AG08396 (cell line): ENCODE measurements at regions not wholly inside any gene's neighbourhood (a gene's known extent, or its start where the extent isn't known, plus 50 kb on each side); places are given as distances from the start of the nearest gene placed in this dataset.

Experiments used
- DNase-seq: peaks from one replicate; pipeline ENCODE4 v3.0.0; 2012; ENCODE audit warnings: low spot score, mixed read lengths

DNA sequence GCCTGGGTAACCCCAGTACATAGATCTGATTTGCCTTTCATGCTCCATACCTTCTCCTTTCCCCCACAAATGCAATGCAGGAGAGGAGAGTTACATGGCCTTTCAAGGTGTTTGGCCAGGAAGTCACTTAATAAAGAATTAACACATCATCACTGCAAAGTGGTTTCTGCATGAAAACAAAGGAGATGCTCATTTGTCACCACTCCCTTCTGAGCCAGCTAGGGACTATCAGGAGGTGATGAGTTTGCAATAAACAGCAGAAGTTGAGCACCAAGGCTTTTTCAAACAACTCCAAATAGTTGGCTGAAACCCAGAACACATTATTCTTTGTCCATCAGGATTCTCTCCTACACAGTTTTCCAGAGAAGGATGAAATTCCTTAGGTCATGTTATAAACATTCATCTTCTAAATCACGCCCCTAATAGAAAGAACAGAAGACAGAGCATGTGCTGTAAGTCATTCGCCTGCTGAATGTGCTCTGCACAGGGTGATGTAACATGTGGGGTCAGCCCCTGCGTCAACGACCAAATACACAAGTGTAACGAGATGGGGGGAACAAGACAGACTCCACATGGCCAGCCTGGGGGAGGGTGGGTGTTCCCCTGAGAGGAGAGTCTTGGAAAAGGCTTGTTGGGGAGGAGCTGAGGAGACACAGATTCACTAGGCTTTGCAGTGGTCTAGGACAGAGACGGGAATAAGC is 87.3 kb upstream of the RMDN2 start:
- no peak for DNase-seq

DNA sequence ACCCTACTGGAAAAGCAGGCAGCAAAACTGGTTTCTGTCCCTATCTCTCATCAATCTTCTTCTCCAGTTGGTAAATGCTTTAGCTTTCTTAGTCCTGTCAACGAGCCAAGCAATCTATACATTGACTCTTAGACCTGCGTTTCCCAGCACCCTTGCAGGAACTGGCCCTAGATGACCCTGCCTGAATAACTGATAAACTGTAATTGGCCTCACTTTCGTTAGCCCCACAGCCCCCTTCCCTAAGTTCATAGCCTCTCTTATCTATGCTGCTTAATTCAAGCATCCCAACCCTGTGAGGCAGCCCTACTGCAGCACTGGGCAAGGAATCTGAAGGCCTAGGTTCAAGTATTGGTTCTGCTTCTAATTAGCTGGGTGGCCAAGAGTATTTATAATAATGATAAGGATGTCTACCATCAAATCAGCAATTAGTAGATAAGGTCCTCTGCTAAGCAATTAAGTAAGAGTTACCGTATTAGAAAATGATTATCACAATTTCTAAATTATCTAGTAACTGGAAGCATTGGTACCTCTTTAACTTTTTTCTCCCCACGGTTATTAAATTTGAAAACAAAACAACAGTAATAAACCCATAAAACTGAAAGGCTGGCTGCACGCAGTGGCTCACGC is 86.4 kb upstream of the RMDN2 start:
- no peak for DNase-seq

DNA sequence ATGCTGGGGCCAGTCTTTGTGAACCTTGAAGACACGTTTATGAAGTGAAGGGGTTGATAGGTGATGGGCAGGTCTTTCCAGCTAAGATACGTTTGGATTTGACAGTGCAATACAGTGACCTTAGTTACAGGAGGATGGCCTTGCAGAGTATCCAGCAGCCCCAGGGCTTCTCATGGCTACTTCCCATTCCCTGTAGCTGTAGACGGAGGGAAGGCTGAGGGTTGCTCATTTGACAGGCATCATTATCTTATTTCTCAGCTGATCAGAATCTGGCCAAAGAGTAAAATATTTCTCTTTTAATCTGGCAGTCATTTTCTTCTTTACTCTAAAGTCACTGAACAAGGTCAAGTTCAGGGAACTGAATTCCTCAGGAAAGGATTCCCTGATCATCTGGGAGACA is 85.1 kb upstream of the RMDN2 start:
- DNase-seq: no peak

DNA sequence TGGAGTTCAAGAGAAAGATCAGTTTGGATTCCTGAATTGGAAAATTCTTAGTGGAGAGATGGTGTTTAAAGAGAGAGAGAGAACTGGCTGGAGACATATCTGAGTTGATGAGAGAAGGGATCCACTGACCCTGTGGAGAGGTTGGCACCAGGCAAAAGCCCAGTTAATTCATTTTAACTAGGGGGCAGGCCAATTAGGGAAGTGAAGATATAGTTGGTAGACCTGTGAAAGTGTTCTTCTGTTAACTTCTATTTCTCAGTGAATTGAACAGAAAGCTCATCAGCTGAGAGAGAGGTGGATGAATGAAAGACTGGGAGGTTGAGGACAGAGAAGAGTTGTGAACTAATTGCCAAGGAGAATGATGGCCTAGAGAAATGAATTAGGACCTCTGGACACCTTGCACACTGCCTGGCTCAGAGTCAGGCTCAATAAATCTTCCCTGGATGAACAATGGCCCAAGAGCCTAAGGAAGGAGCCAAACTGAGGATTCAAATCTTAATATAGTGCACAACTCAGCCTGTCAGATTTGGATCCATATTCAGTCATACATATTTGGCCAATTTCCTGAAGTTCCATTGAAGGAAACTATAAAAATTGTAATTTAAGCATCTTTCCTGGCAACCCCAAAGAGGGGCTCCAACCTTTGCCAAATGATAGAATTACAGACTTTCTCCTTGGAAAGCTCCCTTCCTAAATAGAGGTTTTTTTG is 82.2 kb upstream of the RMDN2 start:
- DNase-seq: no peak

DNA sequence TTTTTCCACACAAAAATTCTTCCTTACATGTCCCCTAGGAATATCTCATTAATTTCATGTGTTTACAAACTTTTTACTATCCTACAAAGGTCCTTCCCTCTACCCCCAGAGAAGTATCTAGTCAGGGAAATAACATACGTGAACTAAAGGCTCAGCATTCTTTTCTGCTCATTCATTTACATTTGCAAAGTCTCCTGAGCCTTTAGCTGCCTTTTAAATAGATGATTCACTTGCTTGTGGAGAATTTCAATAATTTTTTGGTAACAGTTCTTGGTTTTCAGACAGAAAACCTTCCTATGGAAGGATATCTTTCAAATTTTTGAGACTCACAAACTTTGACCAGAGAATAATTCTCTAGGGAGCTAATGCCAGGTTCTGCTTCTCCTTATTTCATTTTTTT is 81.5 kb upstream of the RMDN2 start:
- DNase-seq: peak; percentile 25

DNA sequence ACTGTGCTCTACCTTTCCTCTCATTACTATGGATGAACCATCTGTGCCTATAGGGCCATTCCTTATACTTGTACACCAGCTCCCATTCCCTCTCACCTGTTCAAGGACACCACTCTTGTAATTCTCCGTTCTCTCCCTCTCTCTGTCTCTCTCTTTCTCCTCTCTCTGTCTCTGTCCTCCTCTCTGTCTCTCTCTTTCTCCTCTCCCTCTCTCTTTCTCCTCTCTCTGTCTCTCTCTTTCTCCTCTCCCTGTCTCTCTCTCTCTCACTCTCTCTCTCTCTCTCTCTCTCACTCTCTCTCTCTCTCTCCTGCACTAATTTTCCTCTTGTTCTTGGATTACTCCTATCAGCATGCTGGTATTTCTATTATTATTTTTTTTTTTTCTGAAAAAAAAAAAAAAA is 78.9 kb upstream of the RMDN2 start:
- no peak for DNase-seq

DNA sequence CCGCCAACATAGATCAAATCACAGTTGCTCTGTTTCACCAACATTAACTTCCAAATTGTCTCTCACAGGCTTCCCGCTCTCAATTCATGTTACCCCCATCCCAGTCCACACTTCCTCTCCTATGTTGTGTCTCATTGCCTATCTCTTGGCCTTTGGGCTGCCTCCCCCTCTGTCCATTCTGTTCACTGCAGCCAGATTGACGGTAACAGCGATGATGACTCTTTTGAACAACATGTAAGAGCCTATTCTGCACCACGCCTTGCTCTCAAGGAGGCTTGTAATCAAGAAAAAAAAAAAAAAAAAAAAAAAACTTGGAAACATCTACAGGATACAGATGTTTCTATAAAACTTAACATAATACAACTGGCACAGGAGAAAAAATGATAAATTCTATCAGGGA is 77.3 kb upstream of the RMDN2 start:
- DNase-seq: no peak

DNA sequence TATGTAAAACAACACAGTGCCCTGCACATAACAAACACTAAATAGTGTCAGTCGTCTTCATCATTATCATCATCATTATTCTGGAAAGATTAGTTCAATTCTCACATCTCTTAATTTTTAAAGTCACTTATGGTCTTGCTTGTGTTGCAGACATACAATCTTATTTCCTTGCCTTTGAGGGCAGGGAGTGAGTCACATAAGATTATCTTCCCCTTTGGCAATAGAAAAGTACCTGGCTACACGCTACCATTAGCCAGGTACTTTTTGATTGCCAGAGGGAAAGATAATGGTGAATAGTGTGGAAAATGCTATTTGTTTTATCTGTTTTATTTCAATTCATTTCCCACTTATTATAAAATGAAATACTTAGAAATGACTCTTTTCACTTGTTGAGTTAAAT is 76.6 kb upstream of the RMDN2 start:
- no peak for DNase-seq

DNA sequence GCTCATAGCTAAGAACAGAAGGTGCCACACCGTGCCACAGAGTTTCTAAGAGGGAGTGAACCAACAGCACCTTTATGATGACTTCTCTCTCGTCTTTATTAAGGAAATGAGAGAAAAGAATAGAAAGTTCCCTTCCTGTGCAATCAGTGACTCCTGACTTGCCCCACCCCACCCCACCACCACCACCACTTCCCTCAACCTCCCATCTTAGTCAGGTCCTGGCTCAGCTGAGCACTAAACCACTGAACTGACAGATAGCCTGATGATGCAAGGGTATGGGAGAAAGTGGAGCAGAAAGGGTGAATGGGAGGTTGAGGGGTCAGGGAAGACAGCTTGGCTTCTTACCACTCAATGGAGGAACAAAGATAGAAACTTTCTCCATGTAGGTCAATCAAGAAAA is 75.2 kb upstream of the RMDN2 start:
- DNase-seq: no peak

DNA sequence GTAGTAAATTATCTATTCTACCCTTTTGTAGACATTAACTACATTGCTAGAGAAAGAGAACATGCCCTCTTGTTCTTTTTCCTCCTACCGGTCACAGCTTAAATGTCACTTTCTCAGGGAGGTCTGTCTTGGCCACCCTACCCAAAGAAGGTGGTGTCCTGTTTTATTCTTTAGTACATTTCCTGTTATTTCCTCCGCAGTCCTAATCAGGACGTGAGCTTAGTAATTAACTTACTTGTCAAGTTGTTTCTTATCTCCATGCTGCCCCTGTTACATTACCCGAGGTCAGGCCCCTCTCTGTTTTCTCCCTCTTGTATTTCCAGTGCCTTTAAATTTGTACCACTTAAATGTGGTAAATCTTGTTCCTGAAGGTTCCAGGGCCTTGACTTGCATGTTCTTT is 73.7 kb upstream of the RMDN2 start:
- no peak for DNase-seq

DNA sequence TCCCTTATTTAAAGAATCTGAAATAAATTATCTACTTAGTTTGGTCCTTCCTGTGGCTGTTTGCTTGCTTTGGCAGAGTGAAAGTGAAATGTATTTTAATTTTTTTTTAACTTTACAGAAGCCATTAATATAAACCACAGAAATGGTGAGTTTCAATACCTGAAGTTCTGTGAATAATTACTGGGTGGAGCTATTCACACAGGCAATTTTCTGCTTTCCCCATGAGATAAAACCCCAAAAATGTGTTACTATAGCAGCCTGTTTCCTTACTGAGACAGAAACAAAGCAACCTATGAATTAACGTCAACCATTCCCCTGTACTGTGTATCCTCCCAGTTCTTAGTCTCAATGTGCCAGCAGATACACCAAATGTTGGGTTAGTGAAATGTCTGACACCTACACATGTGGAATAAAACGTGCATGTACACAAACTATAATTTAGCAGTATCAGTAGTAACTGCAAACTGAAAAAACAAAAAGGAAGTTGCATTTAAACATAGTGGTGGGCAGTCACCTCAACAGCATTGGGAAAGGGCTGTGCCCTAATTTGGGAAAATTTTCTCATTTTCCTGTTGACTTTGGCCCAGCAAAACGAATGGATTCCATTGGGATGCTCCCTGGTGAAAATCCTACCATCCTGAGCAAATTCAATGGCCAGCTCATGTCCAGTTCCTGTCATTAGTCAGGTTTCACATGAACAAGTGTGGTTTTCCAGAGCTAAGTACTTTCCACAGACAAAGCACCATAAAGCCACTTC is 73.1 kb upstream of the RMDN2 start:
- no peak for DNase-seq

DNA sequence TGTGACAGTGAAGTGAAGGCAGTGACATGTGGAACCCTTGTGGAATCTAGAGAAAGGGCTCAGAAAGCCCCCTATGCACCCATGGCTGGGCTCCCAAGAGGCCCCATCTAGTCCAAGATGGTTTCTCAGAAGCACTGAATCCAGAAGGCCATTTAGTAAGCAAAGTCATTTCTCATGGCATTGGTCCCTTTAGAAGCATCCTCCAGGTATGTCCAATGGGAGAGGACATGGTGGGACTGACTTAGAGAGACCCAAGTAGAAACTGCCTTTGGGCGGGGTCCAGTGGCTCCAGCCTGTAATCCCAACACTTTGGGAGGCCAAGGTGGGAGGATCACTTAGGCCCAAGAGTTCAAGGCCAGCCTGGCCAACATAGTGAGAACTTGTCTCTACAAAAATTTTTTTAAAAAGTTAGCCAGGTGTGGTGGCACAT is 72.5 kb upstream of the RMDN2 start:
- no peak for DNase-seq

DNA sequence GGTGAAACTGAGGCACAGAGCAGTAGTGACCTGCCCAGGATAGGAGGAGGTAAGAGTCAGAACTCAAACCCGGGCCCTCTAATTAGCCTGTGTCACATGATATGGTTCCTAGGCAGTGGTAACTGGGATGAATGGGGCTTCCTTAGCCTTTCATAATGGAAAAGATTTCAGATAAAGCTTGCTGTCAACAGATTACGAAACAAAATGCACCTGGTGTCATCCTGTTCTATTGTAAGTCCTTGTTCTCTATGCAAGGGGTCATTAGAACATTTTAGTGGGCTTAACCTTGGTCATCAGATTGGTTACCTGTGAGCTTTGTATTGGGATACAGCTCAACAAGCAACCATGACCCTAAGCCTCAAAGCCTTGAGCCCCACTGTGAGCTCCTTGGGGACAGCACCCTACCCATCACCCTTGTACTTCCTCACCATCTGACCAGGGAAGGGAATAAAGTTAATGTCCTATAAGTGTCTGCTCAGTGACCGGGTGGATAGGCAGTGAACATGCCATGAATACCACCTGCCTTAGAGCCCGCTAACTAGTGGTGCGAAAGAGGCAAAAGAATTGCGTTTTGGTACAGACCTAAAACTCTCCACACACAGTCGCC is 70.3 kb upstream of the RMDN2 start:
- no peak for DNase-seq

DNA sequence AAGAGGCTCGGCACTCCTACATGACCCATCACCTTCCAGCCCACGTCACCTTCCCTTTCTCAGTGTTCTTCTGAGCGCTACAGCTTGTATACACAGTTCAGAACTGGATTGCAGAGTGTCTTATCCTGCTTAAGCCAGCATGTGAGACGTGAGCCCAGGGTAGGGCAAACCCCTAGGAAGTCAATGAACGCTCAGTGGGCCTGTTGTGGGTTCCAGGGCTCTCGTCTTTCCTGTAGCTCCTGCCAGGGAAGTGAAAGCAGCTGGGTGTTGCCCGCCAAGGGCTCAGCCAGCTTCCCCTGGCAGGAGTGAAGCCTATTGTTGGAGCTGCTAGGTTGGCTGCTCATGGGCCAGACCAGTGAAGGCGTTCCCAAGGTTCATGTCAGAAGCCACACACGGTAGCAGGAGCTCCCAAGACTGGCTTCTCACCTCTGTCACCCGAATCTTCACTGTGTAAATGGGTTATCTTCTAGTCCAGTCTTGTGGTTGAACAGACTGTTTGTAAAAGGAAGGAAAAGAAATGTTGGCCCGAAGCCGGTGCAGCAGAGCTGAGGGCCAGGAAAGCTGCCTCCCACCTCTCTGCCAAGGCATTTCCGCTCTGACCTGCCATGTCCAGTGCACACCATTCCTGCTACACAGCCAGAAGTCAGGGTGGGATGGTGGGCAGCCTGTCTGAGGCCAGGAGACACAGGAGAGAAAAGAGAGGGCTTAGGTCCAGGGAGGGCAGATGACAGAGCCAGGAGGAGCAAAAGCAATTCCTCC is 69.6 kb upstream of the RMDN2 start:
- no peak for DNase-seq

DNA sequence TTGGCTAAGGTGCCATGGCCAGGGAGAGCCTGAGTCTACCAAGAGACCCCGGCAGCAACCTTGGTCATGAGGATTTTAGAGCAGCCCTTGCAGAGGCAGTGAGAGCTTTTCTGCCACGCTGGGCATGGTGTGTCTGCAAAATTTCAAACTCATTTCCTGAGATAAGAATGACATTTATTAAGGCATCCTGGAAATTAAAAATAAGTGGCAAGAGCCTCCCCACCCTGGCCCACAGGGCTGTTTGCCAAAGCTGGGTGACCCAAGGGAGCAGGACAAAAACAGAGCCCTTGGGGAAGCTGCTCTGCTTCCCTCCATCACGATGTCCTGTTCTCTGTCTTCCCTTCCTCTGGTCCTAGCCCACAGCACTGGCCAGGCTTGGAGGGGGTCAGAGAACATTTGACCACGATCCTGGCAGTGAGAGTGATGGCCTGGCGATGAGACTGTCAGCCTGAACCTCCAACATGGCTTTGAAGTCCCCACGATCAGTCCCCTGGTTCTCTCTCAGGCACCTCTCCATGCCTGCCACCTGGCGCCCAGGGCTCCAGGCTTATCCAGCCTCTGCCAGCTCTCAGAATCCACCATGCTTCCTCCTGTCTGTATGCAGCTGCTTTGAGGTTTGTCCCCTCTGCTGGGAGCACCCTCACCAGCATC is 68.9 kb upstream of the RMDN2 start:
- no peak for DNase-seq

DNA sequence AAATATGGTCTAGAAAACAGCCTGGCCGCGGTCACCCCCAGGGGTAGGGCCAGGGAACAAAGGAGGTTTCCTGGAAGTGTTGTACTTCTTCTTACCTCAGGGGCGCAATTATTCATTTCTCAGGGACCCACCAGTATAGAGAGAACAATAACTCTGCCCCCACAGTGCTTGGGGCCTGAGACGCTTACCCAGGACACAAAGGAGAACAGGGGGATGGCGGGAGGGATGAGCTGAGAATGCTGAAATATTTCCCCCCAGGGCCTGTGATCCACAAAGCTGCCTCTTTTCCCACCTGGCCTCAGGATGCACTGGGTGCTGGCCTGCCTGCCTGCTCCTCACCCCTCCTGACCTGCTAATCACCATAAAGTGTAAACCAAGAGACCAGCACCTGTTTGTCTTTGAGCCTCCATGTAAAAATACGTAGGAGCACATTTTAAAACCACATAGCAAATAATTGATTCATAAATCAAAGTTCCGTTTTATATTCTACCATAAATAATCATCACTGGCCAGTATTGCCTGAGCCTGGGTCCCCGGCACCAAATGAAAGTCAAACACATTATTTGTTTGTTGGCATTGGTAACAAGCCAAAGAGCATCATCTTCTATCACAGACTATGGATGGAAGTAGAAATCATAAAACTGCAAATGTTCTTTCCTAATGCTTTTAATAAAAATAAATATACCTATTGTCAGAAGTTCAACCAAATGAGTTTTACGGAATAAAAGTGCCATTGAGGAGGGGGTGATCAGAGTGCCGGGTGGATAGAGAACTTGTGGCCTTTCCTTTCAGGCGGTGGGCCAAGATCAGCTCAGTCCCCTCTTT is 67.3 kb upstream of the RMDN2 start:
- no peak for DNase-seq

DNA sequence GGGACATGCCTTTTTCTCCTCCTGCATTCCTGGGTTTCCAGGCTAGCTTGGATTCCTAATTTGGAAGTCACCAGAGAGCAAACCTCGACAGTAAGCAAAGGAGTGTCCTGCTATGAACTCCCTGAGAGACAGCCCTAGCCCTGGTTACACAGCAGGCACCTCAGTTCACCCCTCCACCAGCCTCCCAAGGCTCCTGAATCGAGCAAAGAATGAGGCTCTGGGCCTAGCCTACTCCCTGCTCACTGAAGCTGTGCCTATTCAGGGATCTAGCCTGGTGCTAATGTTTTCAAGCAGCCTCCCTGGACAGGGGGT is 66.7 kb upstream of the RMDN2 start:
- DNase-seq: peak; percentile 73

DNA sequence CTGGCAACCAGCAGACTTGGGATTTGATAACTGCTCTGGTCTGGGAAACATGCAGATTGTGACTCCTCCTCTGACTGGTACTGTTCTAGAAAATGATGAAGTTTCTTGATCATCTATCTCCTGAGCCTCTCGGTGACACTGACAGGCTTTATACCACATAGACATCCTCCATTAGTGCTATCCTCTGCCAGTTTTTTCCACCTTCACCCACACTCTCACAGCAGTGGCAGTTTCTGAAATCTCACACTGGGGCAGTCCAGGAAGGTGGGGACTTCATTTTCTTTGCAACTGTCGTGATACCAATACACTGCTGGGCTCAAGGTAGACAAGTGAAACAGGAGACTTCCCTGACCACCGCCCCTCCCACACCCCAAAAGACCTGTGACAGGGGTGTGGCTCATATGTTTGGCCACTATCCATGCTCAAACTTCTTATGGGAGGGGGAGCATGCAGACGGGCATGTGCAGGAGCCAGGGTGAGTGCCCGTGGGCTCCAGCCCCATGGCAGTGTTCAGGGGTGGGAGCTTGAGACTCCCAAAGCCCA is 66.3 kb upstream of the RMDN2 start:
- DNase-seq: no peak

DNA sequence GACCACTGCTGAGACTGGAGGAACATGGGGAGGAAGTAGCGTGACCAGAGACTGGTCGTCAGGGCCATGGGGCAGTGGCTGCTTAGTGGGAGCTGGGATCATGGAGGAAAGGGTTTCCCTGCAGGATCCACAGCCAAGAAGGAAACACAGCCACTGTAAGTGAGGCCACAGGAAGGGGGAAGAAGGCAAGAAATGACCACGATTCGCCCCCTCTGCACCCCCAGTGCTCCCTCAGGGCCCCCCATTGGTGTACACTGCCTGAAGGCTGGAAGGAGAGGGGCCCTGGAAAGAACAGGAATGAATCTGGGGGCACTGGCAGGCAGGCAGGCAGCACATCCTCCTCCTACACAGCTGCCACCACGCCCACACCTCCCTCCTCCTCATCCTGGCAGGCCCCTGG is 62.5 kb upstream of the RMDN2 start:
- no peak for DNase-seq

DNA sequence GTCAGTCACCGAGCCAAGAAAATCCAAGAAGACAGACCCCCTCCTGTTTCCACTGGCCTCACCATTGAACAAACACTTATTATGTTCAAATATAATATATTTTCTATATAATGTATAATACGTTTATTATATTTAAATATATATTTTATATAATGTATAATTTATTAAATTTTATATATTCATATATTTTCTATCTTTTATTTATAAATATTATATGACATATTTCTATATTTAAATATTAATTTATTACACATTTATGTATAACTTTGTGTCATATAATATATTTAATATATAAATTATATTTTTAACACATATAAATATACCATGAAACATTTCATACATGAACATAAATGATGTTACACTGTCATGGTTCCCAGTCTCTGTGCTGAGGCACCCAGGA is 60.9 kb upstream of the RMDN2 start:
- DNase-seq: no peak
